Upper lobe of left lung (tissue), 6 donors: ENCODE measurements at regions not wholly inside any gene's neighbourhood (a gene's known extent, or its start where the extent isn't known, plus 50 kb on each side); places are given as distances from the start of the nearest gene placed in this dataset.
A peak's percentile ranks its signal among the peaks of the same experiment; 100 is the strongest.

Experiments
- ATAC-seq, 2 donors: fragments of 200-7000 bp; cut with Tn5 transposase; one replicate each; pipeline ENCODE4 v1.9.1; 2022; ENCODE audit warnings: mild to moderate bottlenecking in 2 of 2, moderate library complexity in 2 of 2; ENCODE audit not compliant: low FRiP score in 2 of 2
- DNase-seq, 2 donors: peaks; one replicate each; pipeline ENCODE4 v3.0.0-alpha.2; 2019 to 2020
- H3K27ac ChIP-seq, 4 donors: fragments of 200-600 bp; sonication (generic); one replicate each; pipeline ENCODE4 v1.5.1; 2016 to 2019
- H3K27me3 ChIP-seq, 4 donors: fragments of 200-600 bp; sonication (generic); one replicate each; pipeline ENCODE4 v1.5.1; 2017 to 2019
- H3K36me3 ChIP-seq, 4 donors: fragments of 200-600 bp; sonication (generic); one replicate each; pipeline ENCODE4 v1.5.1; 2016 to 2019
- H3K4me1 ChIP-seq, 4 donors: fragments of 200-600 bp; sonication (generic); one replicate each; pipeline ENCODE4 v1.5.1; 2018 to 2019
- H3K4me3 ChIP-seq, 4 donors: fragments of 200-600 bp; sonication (generic); one replicate each; pipeline ENCODE4 v1.5.1; 2017 to 2019; ENCODE audit warnings: mild to moderate bottlenecking in 2 of 4, moderate library complexity in 1 of 4
- H3K9me3 ChIP-seq, 4 donors: fragments of 200-600 bp; sonication (generic); one replicate each; pipeline ENCODE4 v1.5.1; 2018 to 2019
- EP300 ChIP-seq, 4 donors: sonication (generic); formaldehyde crosslinking; IDR thresholded peaks; one replicate each; pipeline ENCODE4 v1.5.1; 2017; ENCODE audit warnings: antibody characterized with exemption in 4 of 4, control low read depth in 2 of 4
- POLR2A ChIP-seq, 4 donors: fragments of 450-650 bp; IDR thresholded peaks; one replicate each; pipeline ENCODE4 v1.5.1; 2016 to 2017; ENCODE audit warnings: antibody characterized with exemption in 4 of 4, mild to moderate bottlenecking in 2 of 4
- POLR2AphosphoS5 ChIP-seq, 2 donors: sonication (generic); formaldehyde crosslinking; IDR thresholded peaks; one replicate each; pipeline ENCODE4 v1.5.1; 2017; ENCODE audit warnings: antibody characterized with exemption in 2 of 2
- whole genome bisulfite sequencing, 2 donors: methylation state at CpG; one replicate each; pipeline ENCODE4 v1.1.5; 2017 to 2018; 5-methylcytosine and 5-hydroxymethylcytosine counted together
- TF ChIP-seq, protein P1 (sequence below), 6 experiments: fragments of 450-650 bp in 4 of 6; fragments of 200-600 bp in 2 of 6; sonication (generic) in 2 of 6; IDR thresholded peaks; one replicate each; pipeline ENCODE4 v1.5.1; 2016 to 2019; ENCODE audit warnings: antibody characterized with exemption in 6 of 6
- donor health status: DM: no; HTN: no; CAD: no; lungs with moderate emphysema.
- donor health status: DM: no; HTN: yes; CAD: no; lungs with severe emphysema.

DNA sequence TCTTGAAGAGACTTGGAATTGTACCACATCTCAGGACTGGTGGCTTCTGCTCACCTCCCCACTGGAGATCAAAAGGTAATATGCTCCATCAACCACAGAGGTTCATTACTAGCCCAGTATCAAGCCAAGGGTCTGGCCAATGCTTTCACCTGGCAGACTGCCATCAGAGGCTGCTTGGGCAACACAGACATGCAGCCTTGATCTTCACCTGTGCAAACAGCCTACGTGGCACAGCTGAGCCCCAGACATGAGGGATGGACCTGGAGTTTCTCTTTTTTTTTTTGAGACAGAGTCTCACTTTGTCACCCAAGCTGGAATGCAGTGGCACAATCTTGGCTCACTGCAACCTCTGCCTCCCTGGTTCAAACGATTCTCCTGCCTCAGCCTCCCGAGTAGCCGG, 105.6 kb upstream of the HES1 start:
- Histone ChIP-seq H3K27me3 (no peaks in the 10 kb centered on the region), H3K27ac (no peak overlapping the region), H3K4me3 (no peak overlapping the region), H3K9me3 (no peaks in the 10 kb centered on the region), H3K4me1 (peaks cover 0 to 9% (median 7%) of the 10 kb centered on the region in 4 donors), H3K36me3 (no peaks in the 10 kb centered on the region)
- DNase-seq (no peak), ATAC-seq (no peak)
- TF ChIP-seq POLR2A (IDR thresholded peaks at IDR 0.05) = no peak
- TF ChIP-seq, protein P1, sequence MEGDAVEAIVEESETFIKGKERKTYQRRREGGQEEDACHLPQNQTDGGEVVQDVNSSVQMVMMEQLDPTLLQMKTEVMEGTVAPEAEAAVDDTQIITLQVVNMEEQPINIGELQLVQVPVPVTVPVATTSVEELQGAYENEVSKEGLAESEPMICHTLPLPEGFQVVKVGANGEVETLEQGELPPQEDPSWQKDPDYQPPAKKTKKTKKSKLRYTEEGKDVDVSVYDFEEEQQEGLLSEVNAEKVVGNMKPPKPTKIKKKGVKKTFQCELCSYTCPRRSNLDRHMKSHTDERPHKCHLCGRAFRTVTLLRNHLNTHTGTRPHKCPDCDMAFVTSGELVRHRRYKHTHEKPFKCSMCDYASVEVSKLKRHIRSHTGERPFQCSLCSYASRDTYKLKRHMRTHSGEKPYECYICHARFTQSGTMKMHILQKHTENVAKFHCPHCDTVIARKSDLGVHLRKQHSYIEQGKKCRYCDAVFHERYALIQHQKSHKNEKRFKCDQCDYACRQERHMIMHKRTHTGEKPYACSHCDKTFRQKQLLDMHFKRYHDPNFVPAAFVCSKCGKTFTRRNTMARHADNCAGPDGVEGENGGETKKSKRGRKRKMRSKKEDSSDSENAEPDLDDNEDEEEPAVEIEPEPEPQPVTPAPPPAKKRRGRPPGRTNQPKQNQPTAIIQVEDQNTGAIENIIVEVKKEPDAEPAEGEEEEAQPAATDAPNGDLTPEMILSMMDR (IDR thresholded peaks at IDR 0.05) = no peak
- TF ChIP-seq EP300 (IDR thresholded peaks at IDR 0.05) = no peak
- TF ChIP-seq POLR2AphosphoS5 (IDR thresholded peaks at IDR 0.05) = no peak
- 84 to 88% methylated on average over 4 of the region's 4 CpGs for WGBS, 2 donors

DNA sequence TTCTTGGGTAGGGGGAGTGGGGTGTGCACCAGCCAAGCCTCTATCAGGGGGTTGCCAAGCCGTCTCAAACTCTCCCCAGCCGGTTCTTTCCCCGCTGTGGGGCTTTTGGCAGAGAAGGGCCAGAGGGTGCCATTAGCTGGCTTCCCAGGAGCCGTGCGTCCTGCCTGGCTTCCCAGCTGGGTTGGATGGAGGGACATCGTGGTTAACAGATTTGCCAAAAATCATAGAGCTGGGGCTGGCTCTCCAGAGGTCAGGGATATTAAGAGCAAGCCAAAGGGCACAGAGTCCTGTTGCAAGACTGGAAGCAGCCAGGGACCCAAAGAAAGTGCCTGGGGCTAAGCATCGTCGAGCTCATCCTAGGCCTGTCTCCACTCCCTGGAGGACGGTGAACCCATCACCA, 104.6 kb upstream of the HES1 start:
- Histone ChIP-seq H3K4me3 (no peak overlapping the region), H3K4me1 (peaks cover 0 to 9% (median 7%) of the 10 kb centered on the region in 4 donors), H3K36me3 (no peaks in the 10 kb centered on the region), H3K9me3 (no peaks in the 10 kb centered on the region), H3K27ac (no peak overlapping the region), H3K27me3 (no peaks in the 10 kb centered on the region)
- DNase-seq (no peak), ATAC-seq (no peak)
- WGBS, 2 donors = 93 to 96% methylated on average over 9 of the region's 9 CpGs
- TF ChIP-seq POLR2A (IDR thresholded peaks at IDR 0.05) (no peak), POLR2AphosphoS5 (IDR thresholded peaks at IDR 0.05) (no peak), EP300 (IDR thresholded peaks at IDR 0.05) (no peak)
- TF ChIP-seq, protein P1 (IDR thresholded peaks at IDR 0.05) = no peak

DNA sequence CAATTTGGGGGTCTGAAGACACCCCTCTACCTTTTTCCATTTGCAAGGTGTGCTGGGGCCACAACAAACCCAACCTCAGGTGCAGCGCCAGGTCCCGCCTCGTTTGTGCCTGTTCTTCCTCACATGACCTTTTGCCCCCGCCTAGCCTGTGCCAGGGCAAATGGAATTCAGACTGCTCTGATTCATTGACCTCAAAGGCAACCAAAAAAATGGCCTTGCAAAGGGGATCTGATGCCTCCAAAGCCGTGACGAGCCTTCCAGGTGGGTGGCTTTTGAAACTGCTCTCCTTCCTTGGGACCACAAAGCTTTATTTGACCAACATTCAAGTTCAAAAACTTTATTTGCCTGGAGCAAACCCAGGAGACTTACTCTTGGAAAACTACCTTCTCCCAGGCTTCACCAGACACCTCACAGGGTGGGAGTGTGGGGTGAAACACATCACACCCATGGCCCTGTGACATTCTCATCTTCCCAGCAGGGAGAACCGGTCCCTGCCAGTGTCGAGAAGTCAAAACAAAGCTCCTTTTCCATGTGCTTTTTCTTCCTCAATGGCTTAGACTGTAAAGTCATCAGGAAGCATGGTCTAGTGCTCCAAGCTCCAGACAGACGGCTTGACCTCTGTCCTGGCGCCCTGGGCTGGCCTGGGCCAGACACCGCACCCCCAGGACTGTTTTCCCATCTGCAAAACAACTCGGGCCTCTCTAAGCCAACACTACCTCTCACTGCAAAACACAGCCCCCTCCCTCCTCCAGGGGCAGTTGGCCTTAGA, 103.9 kb upstream of the HES1 start:
- H3K27me3 ChIP-seq = no peaks in the 10 kb centered on the region
- H3K9me3 ChIP-seq = no peaks in the 10 kb centered on the region
- WGBS, 2 donors = 85 to 90% methylated on average over 12 of the region's 12 CpGs
- no peaks in the 10 kb centered on the region for H3K36me3 ChIP-seq
- ATAC-seq (no peak), DNase-seq (peak in 1 of 2 donors; percentile 41)
- H3K4me1 ChIP-seq = peaks cover 0 to 9% (median 7%) of the 10 kb centered on the region in 4 donors
- H3K27ac ChIP-seq = no peak overlapping the region
- no peak overlapping the region for H3K4me3 ChIP-seq
- TF ChIP-seq POLR2A (IDR thresholded peaks at IDR 0.05) (no peak), EP300 (IDR thresholded peaks at IDR 0.05) (no peak), POLR2AphosphoS5 (IDR thresholded peaks at IDR 0.05) (no peak)
- TF ChIP-seq, protein P1 (IDR thresholded peaks at IDR 0.05) = no peak

DNA sequence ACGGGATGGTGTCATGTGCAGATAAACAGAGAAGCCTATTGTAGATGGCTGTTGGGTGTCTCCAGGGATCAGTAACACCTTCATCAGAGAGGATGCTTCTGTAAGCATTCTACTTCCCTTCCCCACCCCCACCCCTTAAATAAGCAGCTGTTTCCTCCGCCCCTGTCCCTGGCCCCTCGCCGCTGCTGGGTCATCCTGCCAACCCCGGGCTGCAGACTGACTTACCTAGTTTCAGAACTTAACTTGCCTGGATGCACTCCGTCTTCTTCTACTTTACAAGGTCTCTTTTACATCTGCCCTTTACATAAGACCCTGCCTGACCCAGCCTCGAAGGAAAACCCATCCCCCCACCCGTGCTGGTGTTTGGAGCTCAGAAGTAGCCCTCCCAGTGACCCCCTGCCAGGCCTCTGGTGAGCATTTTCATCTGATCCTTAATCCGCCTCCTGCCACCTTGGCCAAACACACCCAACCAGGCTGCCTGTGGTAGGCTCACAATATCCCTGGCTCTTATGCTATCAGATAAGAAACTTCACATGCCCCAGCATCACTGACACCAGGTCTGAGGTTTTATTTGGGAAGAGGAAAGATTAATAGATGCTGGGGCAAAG, 103.0 kb upstream of the HES1 start:
- DNase-seq (peak in 1 of 2 donors; percentile 38), ATAC-seq (no peak)
- TF ChIP-seq POLR2A (IDR thresholded peaks at IDR 0.05) = no peak
- TF ChIP-seq, protein P1 (IDR thresholded peaks at IDR 0.05) = no peak
- no peak for TF ChIP-seq POLR2AphosphoS5 (IDR thresholded peaks at IDR 0.05)
- no peak for TF ChIP-seq EP300 (IDR thresholded peaks at IDR 0.05)
- no peaks in the 10 kb centered on the region for H3K27me3 ChIP-seq
- H3K4me1 ChIP-seq = peaks cover 0 to 9% (median 7%) of the 10 kb centered on the region in 4 donors
- H3K4me3 ChIP-seq = no peak overlapping the region
- WGBS, 2 donors = 31 to 48% methylated on average over 9 of the region's 9 CpGs
- no peak overlapping the region for H3K27ac ChIP-seq
- no peaks in the 10 kb centered on the region for H3K36me3 ChIP-seq
- no peaks in the 10 kb centered on the region for H3K9me3 ChIP-seq
